CD4-positive, alpha-beta memory T cell (primary cell): ENCODE measurements at regions not wholly inside any gene's neighbourhood (a gene's known extent, or its start where the extent isn't known, plus 50 kb on each side); places are given as distances from the start of the nearest gene placed in this dataset.
A peak's percentile ranks its signal among the peaks of the same experiment; 100 is the strongest.
"Not testable (repeated sequence)": the region's sequence is repeated elsewhere in the genome, so short reads cannot be mapped to it uniquely, and the experiment has no call there.

Source experiments
- CTCF ChIA-PET: fragments of 350-600 bp; sonication (Branson Sonifier 250); formaldehyde crosslinking; loops from one replicate; lab custom pipeline; 2021; ENCODE audit warnings: inconsistent platforms; ENCODE audit not compliant: partially characterized antibody; lab: Charles Lee
- POLR2A ChIA-PET: fragments of 350-600 bp; sonication (Branson Sonifier 250); formaldehyde crosslinking; loops from one replicate; lab custom pipeline; 2021; ENCODE audit not compliant: partially characterized antibody; lab: Charles Lee
- DNase-seq, 5 donors: peaks; one replicate each; pipeline versions ENCODE4 v3.0.0 to v3.0.0-alpha.2; 2020 to 2022; ENCODE audit warnings: mixed read lengths in 1 of 5
- H3K27ac ChIP-seq: one replicate; pipeline ENCODE4 v1.7.0; 2013; ENCODE audit warnings: low read depth, low read length
- H3K27me3 ChIP-seq: 2 replicates; pipeline ENCODE4 v1.7.0; 2013; ENCODE audit warnings: mild to moderate bottlenecking, low read length, moderate library complexity; ENCODE audit not compliant: insufficient read depth
- H3K36me3 ChIP-seq: 2 replicates; pipeline ENCODE4 v1.7.0; 2013; ENCODE audit warnings: mild to moderate bottlenecking, low read length, moderate library complexity; ENCODE audit not compliant: insufficient read depth
- H3K4me1 ChIP-seq: 2 replicates; pipeline ENCODE4 v1.7.0; 2013; ENCODE audit warnings: mild to moderate bottlenecking, low read length, moderate library complexity; ENCODE audit not compliant: insufficient read depth
- H3K4me3 ChIP-seq, 2 donors: one replicate each; pipeline ENCODE4 v1.7.0; 2013; ENCODE audit warnings: low read length in 2 of 2, mild to moderate bottlenecking in 1 of 2
- H3K9me3 ChIP-seq, 2 donors: one replicate each; pipeline ENCODE4 v1.7.0; 2013; ENCODE audit warnings: low read length in 2 of 2, control low read depth in 1 of 2; ENCODE audit not compliant: control insufficient read depth in 1 of 2
- H3K27ac Mint-ChIP-seq, 7 donors: one replicate each; pipeline ENCODE4 v1.8.0; 2020 to 2021; ENCODE audit warnings: mixed read lengths in 7 of 7, mild to moderate bottlenecking in 6 of 7, inconsistent platforms in 3 of 7, moderate library complexity in 3 of 7
- H3K27me3 Mint-ChIP-seq, 2 donors: one replicate each; pipeline ENCODE4 v1.8.0; 2020 to 2021; ENCODE audit warnings: mixed read lengths in 2 of 2
- H3K36me3 Mint-ChIP-seq, 2 donors: one replicate each; pipeline ENCODE4 v1.8.0; 2020 to 2021; ENCODE audit warnings: mixed read lengths in 2 of 2, inconsistent platforms in 1 of 2, mild to moderate bottlenecking in 1 of 2
- H3K4me1 Mint-ChIP-seq, 4 donors: one replicate each; pipeline ENCODE4 v1.8.0; 2020 to 2021; ENCODE audit warnings: mixed read lengths in 4 of 4, mild to moderate bottlenecking in 1 of 4
- H3K4me3 Mint-ChIP-seq, 8 donors: one replicate each; pipeline ENCODE4 v1.8.0; 2020 to 2021; ENCODE audit warnings: mixed read lengths in 8 of 8, mild to moderate bottlenecking in 7 of 8, moderate library complexity in 6 of 8, inconsistent platforms in 3 of 8
- H3K9me3 Mint-ChIP-seq, 8 donors: one replicate each; pipeline ENCODE4 v1.8.0; 2020 to 2021; ENCODE audit warnings: mixed read lengths in 8 of 8, mild to moderate bottlenecking in 5 of 8, inconsistent platforms in 3 of 8, moderate library complexity in 1 of 8
- intact Hi-C: fragments of 100-400 bp; cut with micrococcal nuclease; formaldehyde crosslinking; loops from one replicate; pipeline ENCODE4 v1.15.1; 2023

GRCh38 chr2:144785253-144785652 lies 265.3 kb upstream of the ZEB2 start:
- Mint-ChIP-seq H3K4me3 (no peak overlapping the region), H3K36me3 (no peaks in the 10 kb centered on the region), H3K9me3 (peaks cover 0 to 5% (median 0%) of the 10 kb centered on the region in 8 donors), H3K27ac (no peak overlapping the region), H3K27me3 (no peaks in the 10 kb centered on the region), H3K4me1 (no peaks in the 10 kb centered on the region)
- POLR2A ChIA-PET, result no interaction called here
- H3K4me1 ChIP-seq, result no peaks in the 10 kb centered on the region
- no peaks in the 10 kb centered on the region for H3K36me3 ChIP-seq
- peak in 1 of 5 donors; percentile 22 for DNase-seq
- no peaks in the 10 kb centered on the region for H3K27me3 ChIP-seq
- no peaks in the 10 kb centered on the region for H3K9me3 ChIP-seq
- intact Hi-C loops, result no loop called here
- no peak overlapping the region for H3K4me3 ChIP-seq
- CTCF ChIA-PET, result no interaction called here
- no peak overlapping the region for H3K27ac ChIP-seq

GRCh38 chr2:144780983-144781382 lies 261.1 kb upstream of the ZEB2 start:
- Mint-ChIP-seq H3K27ac (no peak overlapping the region), H3K9me3 (no peaks in the 10 kb centered on the region), H3K27me3 (peaks cover 0 to 1% of the 10 kb centered on the region in 2 donors), H3K36me3 (no peaks in the 10 kb centered on the region), H3K4me1 (no peaks in the 10 kb centered on the region), H3K4me3 (no peak overlapping the region)
- Histone ChIP-seq H3K4me1 (no peaks in the 10 kb centered on the region), H3K36me3 (no peaks in the 10 kb centered on the region), H3K27me3 (no peaks in the 10 kb centered on the region), H3K4me3 (no peak overlapping the region), H3K9me3 (no peaks in the 10 kb centered on the region), H3K27ac (no peak overlapping the region)
- intact Hi-C loops, result no loop called here
- CTCF ChIA-PET, result no interaction called here
- POLR2A ChIA-PET, result no interaction called here
- DNase-seq, result no peak

GRCh38 chr2:144776766-144777165 lies 256.8 kb upstream of the ZEB2 start:
- H3K4me3 ChIP-seq, result no peak overlapping the region
- intact Hi-C loops, result no loop called here
- no peaks in the 10 kb centered on the region for H3K4me1 Mint-ChIP-seq
- no peaks in the 10 kb centered on the region for H3K9me3 ChIP-seq
- H3K4me3 Mint-ChIP-seq, result no peak overlapping the region
- POLR2A ChIA-PET, result no interaction called here
- no peaks in the 10 kb centered on the region for H3K36me3 Mint-ChIP-seq
- peaks cover 0 to 3% of the 10 kb centered on the region in 2 donors for H3K27me3 Mint-ChIP-seq
- no peak overlapping the region for H3K27ac ChIP-seq
- H3K4me1 ChIP-seq, result no peaks in the 10 kb centered on the region
- no peaks in the 10 kb centered on the region for H3K36me3 ChIP-seq
- no peak for DNase-seq
- H3K27me3 ChIP-seq, result no peaks in the 10 kb centered on the region
- CTCF ChIA-PET, result no interaction called here
- no peak overlapping the region for H3K27ac Mint-ChIP-seq
- peaks cover 0 to 1% (median 0%) of the 10 kb centered on the region in 8 donors for H3K9me3 Mint-ChIP-seq

GRCh38 chr2:144774809-144775208 lies 254.9 kb upstream of the ZEB2 start:
- no peak overlapping the region for H3K4me3 Mint-ChIP-seq
- no peak for DNase-seq
- no peak overlapping the region for H3K27ac Mint-ChIP-seq
- Histone ChIP-seq H3K9me3 (no peaks in the 10 kb centered on the region), H3K27me3 (no peaks in the 10 kb centered on the region), H3K4me3 (no peak overlapping the region), H3K27ac (no peak overlapping the region), H3K4me1 (no peaks in the 10 kb centered on the region), H3K36me3 (no peaks in the 10 kb centered on the region)
- no peaks in the 10 kb centered on the region for H3K4me1 Mint-ChIP-seq
- H3K27me3 Mint-ChIP-seq, result peaks cover 0 to 3% of the 10 kb centered on the region in 2 donors
- ChIA-PET CTCF (no interaction called here), POLR2A (no interaction called here)
- intact Hi-C loops, result no loop called here
- H3K36me3 Mint-ChIP-seq, result no peaks in the 10 kb centered on the region
- peaks cover 0 to 3% (median 0%) of the 10 kb centered on the region in 8 donors for H3K9me3 Mint-ChIP-seq

- H3K4me1 ChIP-seq, result no peaks in the 10 kb centered on the region
- H3K27ac ChIP-seq, result no peak overlapping the region
- H3K36me3 ChIP-seq, result no peaks in the 10 kb centered on the region
- CTCF ChIA-PET, result no interaction called here
- no peaks in the 10 kb centered on the region for H3K27me3 ChIP-seq
- H3K4me1 Mint-ChIP-seq, result no peaks in the 10 kb centered on the region
- H3K4me3 ChIP-seq, result no peak overlapping the region
- POLR2A ChIA-PET, result no interaction called here
- intact Hi-C loops, result no loop called here
- DNase-seq, result no peak
- H3K9me3 ChIP-seq, result no peaks in the 10 kb centered on the region
- no peak overlapping the region for H3K27ac Mint-ChIP-seq
- no peak overlapping the region for H3K4me3 Mint-ChIP-seq
- H3K9me3 Mint-ChIP-seq, result peaks cover 0 to 3% (median 0%) of the 10 kb centered on the region in 8 donors
- H3K27me3 Mint-ChIP-seq, result peaks cover 0 to 5% of the 10 kb centered on the region in 2 donors
- no peaks in the 10 kb centered on the region for H3K36me3 Mint-ChIP-seq
Measured at GRCh38 chr2:144771348-144771747, 251.4 kb upstream of the ZEB2 start.

GRCh38 chr2:144770616-144771230 lies 250.8 kb upstream of the ZEB2 start:
- no peak for DNase-seq
- CTCF ChIA-PET, result no interaction called here
- POLR2A ChIA-PET, result no interaction called here
- no peaks in the 10 kb centered on the region for H3K36me3 ChIP-seq
- H3K27ac ChIP-seq, result no peak overlapping the region
- H3K27ac Mint-ChIP-seq, result no peak overlapping the region
- intact Hi-C loops, result no loop called here
- H3K36me3 Mint-ChIP-seq, result no peaks in the 10 kb centered on the region
- H3K4me3 Mint-ChIP-seq, result no peak overlapping the region
- no peak overlapping the region for H3K4me3 ChIP-seq
- no peaks in the 10 kb centered on the region for H3K4me1 Mint-ChIP-seq
- no peaks in the 10 kb centered on the region for H3K27me3 ChIP-seq
- peaks cover 0 to 3% (median 0%) of the 10 kb centered on the region in 8 donors for H3K9me3 Mint-ChIP-seq
- H3K9me3 ChIP-seq, result no peaks in the 10 kb centered on the region
- peaks cover 0 to 3% of the 10 kb centered on the region in 2 donors for H3K27me3 Mint-ChIP-seq
- no peaks in the 10 kb centered on the region for H3K4me1 ChIP-seq

GRCh38 chr2:144760939-144761338 lies 241.0 kb upstream of the ZEB2 start:
- H3K4me1 ChIP-seq, POLR2A ChIA-PET, intact Hi-C loops: not testable (repeated sequence)

More at GRCh38 chr2:144760939-144761338, 241.0 kb upstream of the ZEB2 start:
- CTCF ChIA-PET, DNase-seq, H3K27ac ChIP-seq, H3K36me3 Mint-ChIP-seq, H3K4me3 Mint-ChIP-seq, H3K4me1 Mint-ChIP-seq, H3K27me3 Mint-ChIP-seq, H3K4me3 ChIP-seq, H3K36me3 ChIP-seq, H3K9me3 ChIP-seq, H3K27ac Mint-ChIP-seq, H3K9me3 Mint-ChIP-seq, H3K27me3 ChIP-seq: not testable (repeated sequence)
